HG03432 (cell line): ENCODE measurements at regions not wholly inside any gene's neighbourhood (a gene's known extent, or its start where the extent isn't known, plus 50 kb on each side); places are given as distances from the start of the nearest gene placed in this dataset.

Experiments used
- ATAC-seq: cut with Tn5 transposase; IDR thresholded peaks from one replicate; pipeline ENCODE4 v1.9.1; 2021; ENCODE audit warnings: mild to moderate bottlenecking, moderate library complexity; ENCODE audit not compliant: unreplicated experiment

GRCh38 chr3:42037318-42037945, 53.7 kb upstream of the TRAK1 start:
- no peak for ATAC-seq

GRCh38 chr3:42036483-42036823, 54.7 kb upstream of the TRAK1 start:
- ATAC-seq: peak; percentile 53

GRCh38 chr3:42035816-42036482, 55.2 kb upstream of the TRAK1 start:
- ATAC-seq: peak; percentile 21

- no peak for ATAC-seq
Observed at GRCh38 chr3:42035007-42035406, 56.1 kb upstream of the TRAK1 start.

- no peak for ATAC-seq
Observed at GRCh38 chr3:42033741-42034140, 57.4 kb upstream of the TRAK1 start.

GRCh38 chr3:42032693-42033349, 58.3 kb upstream of the TRAK1 start:
- ATAC-seq: no peak

GRCh38 chr3:42031808-42032480, 59.2 kb upstream of the TRAK1 start:
- ATAC-seq: no peak

GRCh38 chr3:42028474-42028873, 62.7 kb upstream of the TRAK1 start:
- ATAC-seq: no peak

GRCh38 chr3:42027571-42027970, 63.6 kb upstream of the TRAK1 start:
- no peak for ATAC-seq

GRCh38 chr3:42025370-42026138, 63.7 kb upstream of the ULK4 start:
- ATAC-seq: peak; percentile 64

GRCh38 chr3:42024591-42025351, 62.9 kb upstream of the ULK4 start:
- ATAC-seq: no peak

- no peak for ATAC-seq
Observed at GRCh38 chr3:42023380-42023779, 61.5 kb upstream of the ULK4 start.

- ATAC-seq: no peak
Observed at GRCh38 chr3:42022355-42022754, 60.5 kb upstream of the ULK4 start.

GRCh38 chr3:42020684-42021307, 58.9 kb upstream of the ULK4 start:
- no peak for ATAC-seq

- no peak for ATAC-seq
Observed at GRCh38 chr3:42019953-42020260, 58.0 kb upstream of the ULK4 start.

- no peak for ATAC-seq
Observed at GRCh38 chr3:42019144-42019952, 57.4 kb upstream of the ULK4 start.

- ATAC-seq: peak; percentile 17
Observed at GRCh38 chr3:42014921-42015533, 53.1 kb upstream of the ULK4 start.

GRCh38 chr3:42014458-42014920, 52.6 kb upstream of the ULK4 start:
- ATAC-seq: no peak
